Panc1 (cell line): ENCODE measurements at regions not wholly inside any gene's neighbourhood (a gene's known extent, or its start where the extent isn't known, plus 50 kb on each side); places are given as distances from the start of the nearest gene placed in this dataset.

Experiments
- POLR2AphosphoS5 ChIP-seq: IDR thresholded peaks from 2 replicates; pipeline ENCODE4 v1.6.1; 2012; ENCODE audit warnings: mild to moderate bottlenecking, low read depth, low read length, moderate library complexity
- SIN3A ChIP-seq: IDR thresholded peaks from 2 replicates; pipeline ENCODE4 v1.6.1; 2012; ENCODE audit warnings: low read depth, mild to moderate bottlenecking, low read length, moderate library complexity, borderline replicate concordance; ENCODE audit not compliant: insufficient read depth
- TCF7L2 ChIP-seq: IDR thresholded peaks from 2 replicates; pipeline ENCODE4 v1.6.1; 2011; ENCODE audit warnings: mild to moderate bottlenecking, low read depth, low read length, inconsistent platforms
- TF ChIP-seq, protein P1 (sequence below): fragments of 450-650 bp; IDR thresholded peaks from 2 replicates; pipeline ENCODE4 v1.5.1; 2017; ENCODE audit warnings: mild to moderate bottlenecking
- TF ChIP-seq, protein P2 (sequence below), 2 experiments: IDR thresholded peaks; 2 replicates each; pipeline ENCODE4 v1.6.1; 2011 to 2012; ENCODE audit warnings: low read depth in 2 of 2, control low read depth in 1 of 2, low read length in 1 of 2, mild to moderate bottlenecking in 1 of 2, moderate library complexity in 1 of 2; ENCODE audit not compliant: insufficient read depth in 1 of 2

GRCh38 chr3:110577854-110578253 is 493.8 kb upstream of the NECTIN3 start:
- TF ChIP-seq, protein P1, sequence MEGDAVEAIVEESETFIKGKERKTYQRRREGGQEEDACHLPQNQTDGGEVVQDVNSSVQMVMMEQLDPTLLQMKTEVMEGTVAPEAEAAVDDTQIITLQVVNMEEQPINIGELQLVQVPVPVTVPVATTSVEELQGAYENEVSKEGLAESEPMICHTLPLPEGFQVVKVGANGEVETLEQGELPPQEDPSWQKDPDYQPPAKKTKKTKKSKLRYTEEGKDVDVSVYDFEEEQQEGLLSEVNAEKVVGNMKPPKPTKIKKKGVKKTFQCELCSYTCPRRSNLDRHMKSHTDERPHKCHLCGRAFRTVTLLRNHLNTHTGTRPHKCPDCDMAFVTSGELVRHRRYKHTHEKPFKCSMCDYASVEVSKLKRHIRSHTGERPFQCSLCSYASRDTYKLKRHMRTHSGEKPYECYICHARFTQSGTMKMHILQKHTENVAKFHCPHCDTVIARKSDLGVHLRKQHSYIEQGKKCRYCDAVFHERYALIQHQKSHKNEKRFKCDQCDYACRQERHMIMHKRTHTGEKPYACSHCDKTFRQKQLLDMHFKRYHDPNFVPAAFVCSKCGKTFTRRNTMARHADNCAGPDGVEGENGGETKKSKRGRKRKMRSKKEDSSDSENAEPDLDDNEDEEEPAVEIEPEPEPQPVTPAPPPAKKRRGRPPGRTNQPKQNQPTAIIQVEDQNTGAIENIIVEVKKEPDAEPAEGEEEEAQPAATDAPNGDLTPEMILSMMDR: no peak
- TF ChIP-seq, protein P2, sequence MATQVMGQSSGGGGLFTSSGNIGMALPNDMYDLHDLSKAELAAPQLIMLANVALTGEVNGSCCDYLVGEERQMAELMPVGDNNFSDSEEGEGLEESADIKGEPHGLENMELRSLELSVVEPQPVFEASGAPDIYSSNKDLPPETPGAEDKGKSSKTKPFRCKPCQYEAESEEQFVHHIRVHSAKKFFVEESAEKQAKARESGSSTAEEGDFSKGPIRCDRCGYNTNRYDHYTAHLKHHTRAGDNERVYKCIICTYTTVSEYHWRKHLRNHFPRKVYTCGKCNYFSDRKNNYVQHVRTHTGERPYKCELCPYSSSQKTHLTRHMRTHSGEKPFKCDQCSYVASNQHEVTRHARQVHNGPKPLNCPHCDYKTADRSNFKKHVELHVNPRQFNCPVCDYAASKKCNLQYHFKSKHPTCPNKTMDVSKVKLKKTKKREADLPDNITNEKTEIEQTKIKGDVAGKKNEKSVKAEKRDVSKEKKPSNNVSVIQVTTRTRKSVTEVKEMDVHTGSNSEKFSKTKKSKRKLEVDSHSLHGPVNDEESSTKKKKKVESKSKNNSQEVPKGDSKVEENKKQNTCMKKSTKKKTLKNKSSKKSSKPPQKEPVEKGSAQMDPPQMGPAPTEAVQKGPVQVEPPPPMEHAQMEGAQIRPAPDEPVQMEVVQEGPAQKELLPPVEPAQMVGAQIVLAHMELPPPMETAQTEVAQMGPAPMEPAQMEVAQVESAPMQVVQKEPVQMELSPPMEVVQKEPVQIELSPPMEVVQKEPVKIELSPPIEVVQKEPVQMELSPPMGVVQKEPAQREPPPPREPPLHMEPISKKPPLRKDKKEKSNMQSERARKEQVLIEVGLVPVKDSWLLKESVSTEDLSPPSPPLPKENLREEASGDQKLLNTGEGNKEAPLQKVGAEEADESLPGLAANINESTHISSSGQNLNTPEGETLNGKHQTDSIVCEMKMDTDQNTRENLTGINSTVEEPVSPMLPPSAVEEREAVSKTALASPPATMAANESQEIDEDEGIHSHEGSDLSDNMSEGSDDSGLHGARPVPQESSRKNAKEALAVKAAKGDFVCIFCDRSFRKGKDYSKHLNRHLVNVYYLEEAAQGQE (IDR thresholded peaks at IDR 0.05; ENCODE audit: insufficient read depth in 1 of 2, low read depth in 2 of 2, low read length in 1 of 2): no peak
- no peak for TF ChIP-seq SIN3A
- TF ChIP-seq POLR2AphosphoS5: no peak
- no peak for TF ChIP-seq TCF7L2
